ENCODE measurements at regions not wholly inside any gene's neighbourhood (a gene's known extent, or its start where the extent isn't known, plus 50 kb on each side); places are given as distances from the start of the nearest gene placed in this dataset.

GRCh38 chr11:79959318-79959717, 518.5 kb upstream of the TENM4 start:
- DNase-seq = no peak

- DNase-seq = no peak
Measured at GRCh38 chr11:79957702-79958101, 516.9 kb upstream of the TENM4 start.

GRCh38 chr11:79956061-79956460, 515.2 kb upstream of the TENM4 start:
- no peak for DNase-seq

- no peak for DNase-seq
Measured at GRCh38 chr11:79953629-79954028, 512.8 kb upstream of the TENM4 start.

- no peak for DNase-seq
Measured at GRCh38 chr11:79950741-79951140, 509.9 kb upstream of the TENM4 start.

- no peak for DNase-seq
Measured at GRCh38 chr11:79950172-79950571, 509.3 kb upstream of the TENM4 start.

GRCh38 chr11:79949574-79949973, 508.7 kb upstream of the TENM4 start:
- no peak for DNase-seq

- no peak for DNase-seq
Measured at GRCh38 chr11:79942646-79943045, 501.8 kb upstream of the TENM4 start.

GRCh38 chr11:79942090-79942489, 501.3 kb upstream of the TENM4 start:
- DNase-seq = peak; percentile 83

GRCh38 chr11:79940974-79941735, 500.3 kb upstream of the TENM4 start:
- DNase-seq = peak; percentile 54

GRCh38 chr11:79940165-79940564, 499.3 kb upstream of the TENM4 start:
- DNase-seq = no peak

- no peak for DNase-seq
Measured at GRCh38 chr11:79939111-79939510, 498.3 kb upstream of the TENM4 start.

GRCh38 chr11:79937676-79938334, 497.0 kb upstream of the TENM4 start:
- DNase-seq = peak; percentile 75

GRCh38 chr11:79932612-79933011, 491.8 kb upstream of the TENM4 start:
- DNase-seq = no peak

- no peak for DNase-seq
Measured at GRCh38 chr11:79931692-79932091, 490.9 kb upstream of the TENM4 start.

GRCh38 chr11:79926707-79927106, 485.9 kb upstream of the TENM4 start:
- DNase-seq = no peak

- DNase-seq = no peak
Measured at GRCh38 chr11:79925570-79925969, 484.7 kb upstream of the TENM4 start.

- DNase-seq = no peak
Measured at GRCh38 chr11:79922641-79923040, 481.8 kb upstream of the TENM4 start.

- DNase-seq = no peak
Measured at GRCh38 chr11:79920480-79920879, 479.6 kb upstream of the TENM4 start.

- no peak for DNase-seq
Measured at GRCh38 chr11:79919350-79919749, 478.5 kb upstream of the TENM4 start.

- DNase-seq = no peak
Measured at GRCh38 chr11:79918846-79919245, 478.0 kb upstream of the TENM4 start.

- no peak for DNase-seq
Measured at GRCh38 chr11:79906164-79906563, 465.3 kb upstream of the TENM4 start.

GRCh38 chr11:79902493-79902892, 461.7 kb upstream of the TENM4 start:
- DNase-seq = peak; percentile 69

- no peak for DNase-seq
Measured at GRCh38 chr11:79897896-79898295, 457.1 kb upstream of the TENM4 start.

GRCh38 chr11:79896258-79896657, 455.4 kb upstream of the TENM4 start:
- peak; percentile 80 for DNase-seq
